Body of pancreas (tissue), 4 donors: ENCODE measurements at regions not wholly inside any gene's neighbourhood (a gene's known extent, or its start where the extent isn't known, plus 50 kb on each side); places are given as distances from the start of the nearest gene placed in this dataset.

ENCODE experiments used
- POLR2A ChIP-seq, 3 donors: fragments of 450-650 bp; IDR thresholded peaks; one replicate each; pipeline ENCODE4 v1.6.1; 2016; ENCODE audit warnings: antibody characterized with exemption in 3 of 3, mild to moderate bottlenecking in 2 of 3
- TF ChIP-seq, protein P1 (sequence below), 7 experiments: fragments of 450-650 bp in 4 of 7; fragments of 200-600 bp in 3 of 7; sonication (generic) in 3 of 7; IDR thresholded peaks; one replicate each; pipeline ENCODE4 v1.5.1; 2016 to 2019; ENCODE audit warnings: antibody characterized with exemption in 7 of 7

DNA sequence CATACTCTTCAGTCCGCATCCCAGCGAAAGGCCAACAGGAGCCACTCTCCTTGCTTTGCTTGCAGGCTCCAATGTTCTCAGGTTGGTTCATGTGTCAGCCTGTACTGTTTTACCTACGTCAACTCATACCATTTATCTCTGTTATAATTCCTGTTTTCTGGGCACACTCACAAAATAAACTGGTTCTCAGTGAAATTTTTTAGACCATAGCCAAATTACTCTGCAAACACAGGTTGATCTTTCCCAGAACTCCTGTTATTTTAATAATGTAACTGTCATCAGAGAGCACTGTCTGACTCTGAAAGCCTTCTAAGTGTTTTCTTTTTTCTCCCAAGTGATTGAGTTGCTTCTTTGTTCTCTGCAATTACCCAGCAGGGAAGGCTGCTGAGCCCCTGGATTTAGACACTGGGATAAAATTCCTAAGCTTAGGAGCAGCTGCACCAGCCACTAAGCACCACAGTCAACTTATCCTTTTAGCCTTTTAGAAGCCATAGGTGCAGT is 111.6 kb upstream of the PIEZO2 start:
- TF ChIP-seq POLR2A (IDR thresholded peaks at IDR 0.05), result no peak
- TF ChIP-seq, protein P1, sequence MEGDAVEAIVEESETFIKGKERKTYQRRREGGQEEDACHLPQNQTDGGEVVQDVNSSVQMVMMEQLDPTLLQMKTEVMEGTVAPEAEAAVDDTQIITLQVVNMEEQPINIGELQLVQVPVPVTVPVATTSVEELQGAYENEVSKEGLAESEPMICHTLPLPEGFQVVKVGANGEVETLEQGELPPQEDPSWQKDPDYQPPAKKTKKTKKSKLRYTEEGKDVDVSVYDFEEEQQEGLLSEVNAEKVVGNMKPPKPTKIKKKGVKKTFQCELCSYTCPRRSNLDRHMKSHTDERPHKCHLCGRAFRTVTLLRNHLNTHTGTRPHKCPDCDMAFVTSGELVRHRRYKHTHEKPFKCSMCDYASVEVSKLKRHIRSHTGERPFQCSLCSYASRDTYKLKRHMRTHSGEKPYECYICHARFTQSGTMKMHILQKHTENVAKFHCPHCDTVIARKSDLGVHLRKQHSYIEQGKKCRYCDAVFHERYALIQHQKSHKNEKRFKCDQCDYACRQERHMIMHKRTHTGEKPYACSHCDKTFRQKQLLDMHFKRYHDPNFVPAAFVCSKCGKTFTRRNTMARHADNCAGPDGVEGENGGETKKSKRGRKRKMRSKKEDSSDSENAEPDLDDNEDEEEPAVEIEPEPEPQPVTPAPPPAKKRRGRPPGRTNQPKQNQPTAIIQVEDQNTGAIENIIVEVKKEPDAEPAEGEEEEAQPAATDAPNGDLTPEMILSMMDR (IDR thresholded peaks at IDR 0.05), result no peak
